Uterus (tissue), 3 donors: ENCODE measurements at regions not wholly inside any gene's neighbourhood (a gene's known extent, or its start where the extent isn't known, plus 50 kb on each side); places are given as distances from the start of the nearest gene placed in this dataset.
"Not testable (repeated sequence)": the region's sequence is repeated elsewhere in the genome, so short reads cannot be mapped to it uniquely, and the experiment has no call there.

Experiments
- DNase-seq, 2 donors: peaks; one replicate each; pipeline ENCODE4 v3.0.0-alpha.2; 2019 to 2020
- H3K27ac ChIP-seq, 2 donors: fragments of 200-600 bp; sonication (generic); 1 replicate in 1 of 2; 2 replicates in 1 of 2; pipeline ENCODE4 v1.5.1; 2016 to 2018
- H3K27me3 ChIP-seq, 2 donors: fragments of 200-600 bp; sonication (generic); one replicate each; pipeline ENCODE4 v1.5.1; 2018 to 2019; ENCODE audit warnings: control low read depth in 1 of 2
- H3K36me3 ChIP-seq, 2 donors: fragments of 200-600 bp; sonication (generic); one replicate each; pipeline ENCODE4 v1.5.1; 2019; ENCODE audit warnings: control low read depth in 1 of 2
- H3K4me1 ChIP-seq, 2 donors: fragments of 200-600 bp; sonication (generic); one replicate each; pipeline ENCODE4 v1.5.1; 2018 to 2019; ENCODE audit warnings: control low read depth in 1 of 2
- H3K4me3 ChIP-seq, 2 donors: fragments of 200-600 bp; sonication (generic); 1 replicate in 1 of 2; 2 replicates in 1 of 2; pipeline ENCODE4 v1.5.1; 2018 to 2019; ENCODE audit warnings: mild to moderate bottlenecking in 1 of 2
- H3K9me3 ChIP-seq, 2 donors: fragments of 200-600 bp; sonication (generic); one replicate each; pipeline ENCODE4 v1.5.1; 2019; ENCODE audit warnings: control low read depth in 1 of 2
- POLR2A ChIP-seq, 2 donors: fragments of 450-650 bp; IDR thresholded peaks; one replicate each; pipeline ENCODE4 v1.6.1; 2016; ENCODE audit warnings: antibody characterized with exemption in 2 of 2, mild to moderate bottlenecking in 1 of 2, moderate library complexity in 1 of 2
- intact Hi-C: fragments of 100-400 bp; cut with DNase I; formaldehyde crosslinking; loops from one replicate; pipeline ENCODE4 v1.15.1; 2023; ENCODE audit warnings: low total_unique reads
- TF ChIP-seq, protein P1 (sequence below), 4 experiments: fragments of 200-600 bp in 2 of 4; fragments of 450-650 bp in 2 of 4; sonication (generic) in 2 of 4; IDR thresholded peaks; one replicate each; pipeline ENCODE4 v1.5.1; 2016 to 2019; ENCODE audit warnings: antibody characterized with exemption in 4 of 4, mild to moderate bottlenecking in 2 of 4, moderate library complexity in 1 of 4
- donor health status: DM: yes; HTN: yes; CAD: no.

DNA sequence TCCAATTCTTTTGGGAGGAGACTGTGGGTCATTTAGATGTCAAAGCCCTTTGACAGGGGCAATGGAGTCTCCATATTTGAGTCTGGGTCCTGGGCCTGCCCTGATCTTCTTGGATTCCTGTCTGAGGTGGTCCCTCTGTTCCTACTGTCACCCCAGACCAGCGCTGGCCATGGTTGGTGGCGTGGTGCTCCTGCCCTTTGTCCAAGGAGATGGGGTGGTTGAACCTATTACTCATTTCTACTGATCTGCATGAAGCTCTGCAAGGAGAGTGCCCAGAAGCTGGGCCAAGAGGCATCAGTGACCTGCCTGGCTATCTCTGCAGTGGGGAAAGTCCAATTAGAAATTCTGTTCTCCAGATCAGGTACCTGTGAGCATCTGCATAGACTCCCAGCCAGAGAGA, 355.6 kb upstream of the NUPR2 start:
- Histone ChIP-seq H3K27ac (no peak overlapping the region), H3K9me3 (peaks cover 0 to 13% of the 10 kb centered on the region in 2 donors), H3K36me3 (no peaks in the 10 kb centered on the region), H3K4me3 (no peak overlapping the region), H3K27me3 (no peaks in the 10 kb centered on the region), H3K4me1 (no peaks in the 10 kb centered on the region)
- intact Hi-C loops = no loop called here
- DNase-seq = no peak
- no peak for TF ChIP-seq POLR2A (IDR thresholded peaks at IDR 0.05)
- TF ChIP-seq, protein P1, sequence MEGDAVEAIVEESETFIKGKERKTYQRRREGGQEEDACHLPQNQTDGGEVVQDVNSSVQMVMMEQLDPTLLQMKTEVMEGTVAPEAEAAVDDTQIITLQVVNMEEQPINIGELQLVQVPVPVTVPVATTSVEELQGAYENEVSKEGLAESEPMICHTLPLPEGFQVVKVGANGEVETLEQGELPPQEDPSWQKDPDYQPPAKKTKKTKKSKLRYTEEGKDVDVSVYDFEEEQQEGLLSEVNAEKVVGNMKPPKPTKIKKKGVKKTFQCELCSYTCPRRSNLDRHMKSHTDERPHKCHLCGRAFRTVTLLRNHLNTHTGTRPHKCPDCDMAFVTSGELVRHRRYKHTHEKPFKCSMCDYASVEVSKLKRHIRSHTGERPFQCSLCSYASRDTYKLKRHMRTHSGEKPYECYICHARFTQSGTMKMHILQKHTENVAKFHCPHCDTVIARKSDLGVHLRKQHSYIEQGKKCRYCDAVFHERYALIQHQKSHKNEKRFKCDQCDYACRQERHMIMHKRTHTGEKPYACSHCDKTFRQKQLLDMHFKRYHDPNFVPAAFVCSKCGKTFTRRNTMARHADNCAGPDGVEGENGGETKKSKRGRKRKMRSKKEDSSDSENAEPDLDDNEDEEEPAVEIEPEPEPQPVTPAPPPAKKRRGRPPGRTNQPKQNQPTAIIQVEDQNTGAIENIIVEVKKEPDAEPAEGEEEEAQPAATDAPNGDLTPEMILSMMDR (IDR thresholded peaks at IDR 0.05) = no peak

DNA sequence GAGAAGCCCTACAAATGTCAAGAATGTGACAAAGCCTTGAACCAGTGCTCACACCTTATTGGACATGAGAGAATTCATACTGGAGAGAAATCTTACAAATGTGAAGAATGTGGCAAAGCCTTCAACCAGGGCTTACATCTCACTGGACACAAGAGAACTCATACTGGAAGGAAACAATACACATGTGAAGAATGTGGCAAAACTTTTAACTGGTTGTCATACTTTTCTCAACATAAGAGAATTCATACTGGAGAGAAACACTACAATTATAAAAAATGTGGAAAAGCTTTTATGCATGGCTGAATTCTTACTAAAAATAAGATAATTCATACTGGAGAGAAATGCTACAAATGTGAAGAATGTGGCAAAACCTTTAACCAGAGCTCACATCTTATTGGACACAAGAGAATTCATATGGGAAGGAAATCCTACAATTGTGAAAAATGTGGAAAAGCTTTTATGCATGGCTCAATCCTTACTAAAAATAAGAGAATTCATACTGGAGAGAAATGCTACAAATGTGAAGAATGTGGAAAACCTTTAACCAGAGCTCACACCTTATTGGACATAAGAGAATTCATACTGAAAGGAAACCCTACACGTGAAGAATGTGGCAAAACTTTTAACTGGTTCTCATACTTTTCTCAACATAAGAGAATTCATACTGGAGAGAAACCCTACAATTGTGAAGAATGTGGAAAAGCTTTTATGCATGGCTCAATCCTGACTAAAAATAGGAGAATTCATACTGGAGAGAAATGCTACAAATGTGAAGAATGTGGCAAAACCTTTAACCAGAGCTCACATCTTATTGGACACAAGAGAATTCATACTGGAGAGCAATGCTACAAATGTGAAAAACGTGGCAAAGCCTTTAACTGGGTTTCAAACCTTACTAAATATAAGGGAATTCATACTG, 350.6 kb upstream of the NUPR2 start:
- H3K4me3 ChIP-seq, DNase-seq, H3K36me3 ChIP-seq, H3K4me1 ChIP-seq, H3K27ac ChIP-seq, H3K27me3 ChIP-seq, intact Hi-C loops: not testable (repeated sequence)
- H3K9me3 ChIP-seq = peaks cover 0 to 29% of the 10 kb centered on the region in 2 donors

DNA sequence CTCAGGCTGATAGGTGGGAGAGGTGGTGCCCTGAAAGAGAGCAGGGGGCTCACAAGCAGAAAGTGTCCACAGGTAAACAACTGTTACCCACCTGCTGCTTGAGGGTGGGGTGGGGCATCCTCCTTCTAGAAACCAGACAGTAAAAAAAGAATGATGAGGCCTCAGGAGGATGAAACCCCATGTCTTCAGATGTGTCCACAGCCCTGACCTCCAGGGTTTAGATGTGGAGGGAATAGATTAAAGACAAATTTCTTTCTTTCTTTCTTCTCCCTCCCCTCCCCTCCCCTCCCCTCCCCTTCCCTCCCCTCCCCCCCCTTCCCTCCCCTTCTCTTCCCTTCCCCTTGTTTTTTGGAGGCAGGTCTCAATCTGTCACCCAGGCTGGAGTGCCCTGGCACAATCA, 333.5 kb upstream of the NUPR2 start:
- H3K4me1 ChIP-seq = no peaks in the 10 kb centered on the region

DNA sequence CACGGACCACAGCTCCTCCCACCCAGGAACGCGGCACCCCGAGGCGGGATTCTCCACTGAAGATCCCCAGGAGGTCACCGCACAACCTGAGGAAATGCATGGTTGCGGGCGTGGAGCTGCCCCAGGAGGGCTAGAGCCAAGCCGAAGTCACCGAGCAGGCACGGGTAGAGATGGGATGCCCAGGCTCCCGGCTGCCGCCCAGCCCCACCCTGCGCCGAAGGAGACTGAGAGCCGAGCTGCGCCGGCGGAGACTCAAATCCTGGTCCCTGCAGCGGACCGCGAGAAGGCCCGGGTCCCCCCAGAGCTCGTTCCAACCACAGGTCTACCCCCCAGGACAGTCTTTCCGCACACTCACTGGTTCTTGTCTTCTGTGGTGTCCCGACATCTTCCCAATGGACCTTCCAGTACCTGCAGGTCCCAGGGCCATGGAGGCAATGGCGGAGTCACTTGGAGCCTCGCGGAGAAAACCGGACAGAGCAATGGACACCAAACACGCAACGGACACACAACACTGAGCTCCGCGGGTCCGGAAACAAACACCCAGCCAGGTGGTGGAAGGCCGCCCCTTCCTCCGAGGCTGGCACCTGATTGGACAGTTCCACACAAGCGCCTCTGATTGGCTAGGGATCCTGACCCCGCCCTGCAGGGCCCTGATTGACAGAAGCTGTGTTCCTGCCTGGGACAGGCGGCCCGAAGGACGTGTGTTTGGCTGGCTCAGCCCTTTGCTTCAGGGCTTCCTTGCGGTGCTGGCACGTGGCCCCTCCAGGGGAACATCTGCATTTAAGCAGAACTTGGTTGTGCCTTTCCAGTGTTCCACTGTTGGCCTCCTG, 331.9 kb upstream of the NUPR2 start:
- no peak overlapping the region for H3K27ac ChIP-seq
- H3K27me3 ChIP-seq = no peaks in the 10 kb centered on the region
- TF ChIP-seq POLR2A (IDR thresholded peaks at IDR 0.05) = no peak
- TF ChIP-seq, protein P1 (IDR thresholded peaks at IDR 0.05) = no peak
- intact Hi-C loops = no loop called here
- DNase-seq = peak in 1 of 2 donors; percentile 48
- no peaks in the 10 kb centered on the region for H3K4me1 ChIP-seq
- H3K4me3 ChIP-seq = peak overlapping the region in 1 of 2 donors; percentile 31
- no peaks in the 10 kb centered on the region for H3K36me3 ChIP-seq
- no peaks in the 10 kb centered on the region for H3K9me3 ChIP-seq

More for the DNA sequence above, 333.5 kb upstream of the NUPR2 start:
- Histone ChIP-seq H3K9me3 (no peaks in the 10 kb centered on the region), H3K36me3 (no peaks in the 10 kb centered on the region), H3K27ac (no peak overlapping the region), H3K27me3 (no peaks in the 10 kb centered on the region), H3K4me3 (no peak overlapping the region)
- DNase-seq = no peak
- intact Hi-C loops = no loop called here
- TF ChIP-seq POLR2A (IDR thresholded peaks at IDR 0.05) = no peak
- TF ChIP-seq, protein P1 (IDR thresholded peaks at IDR 0.05) = no peak

DNA sequence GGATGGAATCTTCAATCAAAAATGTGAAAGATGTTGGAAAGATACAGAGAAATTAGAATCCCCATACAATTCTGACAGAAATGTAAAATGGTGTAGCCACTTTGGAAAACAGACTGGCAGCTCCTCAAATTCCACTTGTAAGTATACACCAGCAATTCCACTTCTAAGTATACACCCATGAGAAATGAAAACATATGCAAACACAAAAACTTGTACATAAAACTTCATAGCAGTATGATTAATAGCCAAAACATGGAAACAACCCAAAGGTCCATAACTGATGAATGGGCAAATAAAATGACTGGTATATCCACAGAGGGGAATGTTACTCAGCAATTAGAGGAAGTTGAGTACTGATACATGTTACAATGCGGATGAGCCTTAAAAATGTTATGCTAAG, 304.3 kb upstream of the NUPR2 start:
- H3K27ac ChIP-seq, H3K4me3 ChIP-seq, H3K27me3 ChIP-seq, intact Hi-C loops, H3K4me1 ChIP-seq, DNase-seq, H3K36me3 ChIP-seq, H3K9me3 ChIP-seq: not testable (repeated sequence)

DNA sequence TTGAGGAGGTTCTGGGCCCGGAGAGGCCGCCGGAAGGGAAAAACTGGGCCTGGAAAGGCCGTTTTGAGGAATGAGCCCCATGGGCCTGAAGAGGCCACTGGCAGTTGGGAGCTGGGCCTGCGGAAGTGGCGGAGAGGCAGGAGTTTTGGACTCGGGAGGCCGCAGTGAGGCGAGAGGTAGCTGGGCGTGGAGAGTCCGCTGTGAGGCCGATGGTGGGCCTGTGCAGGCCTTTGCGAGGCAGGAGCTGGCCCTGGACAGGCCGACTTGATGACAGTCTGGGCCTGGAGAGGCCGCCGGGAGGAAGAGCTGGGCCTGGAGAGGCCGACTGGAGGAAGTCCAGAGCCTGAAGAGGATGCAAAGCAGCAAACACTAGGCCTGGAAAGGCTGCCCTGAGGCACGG, 259.0 kb upstream of the NUPR2 start:
- TF ChIP-seq POLR2A (IDR thresholded peaks at IDR 0.05) = no peak
- TF ChIP-seq, protein P1 (IDR thresholded peaks at IDR 0.05) = no peak
- intact Hi-C loops = no loop called here
- H3K36me3 ChIP-seq = no peaks in the 10 kb centered on the region
- H3K27me3 ChIP-seq = no peaks in the 10 kb centered on the region
- no peak overlapping the region for H3K27ac ChIP-seq
- no peak overlapping the region for H3K4me3 ChIP-seq
- no peaks in the 10 kb centered on the region for H3K4me1 ChIP-seq
- H3K9me3 ChIP-seq = peaks cover 0 to 6% of the 10 kb centered on the region in 2 donors
- DNase-seq = no peak

DNA sequence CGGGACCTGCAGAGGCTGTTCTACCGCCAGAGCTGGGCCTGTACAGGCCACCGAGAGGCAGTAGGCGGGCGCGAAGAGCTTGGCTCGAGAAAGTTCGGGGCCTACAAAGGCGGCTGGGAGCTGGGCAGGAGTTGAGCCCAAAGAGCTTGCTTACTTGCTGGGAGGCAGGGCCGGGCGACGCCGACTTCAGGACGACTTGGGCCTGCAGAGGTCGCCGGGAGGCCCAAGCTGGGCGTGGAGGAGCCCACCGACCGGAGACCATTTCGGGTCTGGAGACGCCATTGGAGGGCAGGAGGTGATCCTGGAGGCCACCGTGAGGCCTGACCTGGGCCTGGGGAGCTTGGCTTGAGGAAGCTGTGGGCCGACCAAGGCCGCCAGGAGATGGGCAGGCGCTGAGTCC, 258.4 kb upstream of the NUPR2 start:
- intact Hi-C loops, H3K4me3 ChIP-seq, H3K36me3 ChIP-seq, H3K4me1 ChIP-seq, H3K27me3 ChIP-seq, H3K9me3 ChIP-seq, DNase-seq, H3K27ac ChIP-seq: not testable (repeated sequence)

DNA sequence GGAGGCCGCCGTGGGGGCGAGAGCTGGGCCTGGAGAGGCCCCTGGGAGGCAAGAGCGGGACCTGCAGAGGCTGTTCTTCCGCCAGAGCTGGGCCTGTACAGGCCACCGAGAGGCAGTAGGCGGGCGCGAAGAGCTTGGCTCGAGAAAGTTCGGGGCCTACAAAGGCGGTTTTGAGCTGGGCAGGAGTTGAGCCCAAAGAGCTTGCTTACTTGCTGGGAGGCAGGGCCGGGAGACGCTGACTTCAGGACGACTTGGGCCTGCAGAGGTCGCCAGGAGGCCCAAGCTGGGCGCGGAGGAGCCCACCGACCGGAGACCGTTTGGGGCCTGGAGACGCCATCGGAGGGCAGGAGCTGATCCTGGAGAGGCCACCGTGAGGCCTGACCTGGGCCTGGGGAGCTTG, 257.1 kb upstream of the NUPR2 start:
- H3K27me3 ChIP-seq, H3K27ac ChIP-seq, H3K9me3 ChIP-seq, H3K4me1 ChIP-seq, intact Hi-C loops, H3K36me3 ChIP-seq, H3K4me3 ChIP-seq: not testable (repeated sequence)
- peak; percentile 71 to 77 for DNase-seq
